ENCODE measurements at regions not wholly inside any gene's neighbourhood (a gene's known extent, or its start where the extent isn't known, plus 50 kb on each side); places are given as distances from the start of the nearest gene placed in this dataset.

DNA sequence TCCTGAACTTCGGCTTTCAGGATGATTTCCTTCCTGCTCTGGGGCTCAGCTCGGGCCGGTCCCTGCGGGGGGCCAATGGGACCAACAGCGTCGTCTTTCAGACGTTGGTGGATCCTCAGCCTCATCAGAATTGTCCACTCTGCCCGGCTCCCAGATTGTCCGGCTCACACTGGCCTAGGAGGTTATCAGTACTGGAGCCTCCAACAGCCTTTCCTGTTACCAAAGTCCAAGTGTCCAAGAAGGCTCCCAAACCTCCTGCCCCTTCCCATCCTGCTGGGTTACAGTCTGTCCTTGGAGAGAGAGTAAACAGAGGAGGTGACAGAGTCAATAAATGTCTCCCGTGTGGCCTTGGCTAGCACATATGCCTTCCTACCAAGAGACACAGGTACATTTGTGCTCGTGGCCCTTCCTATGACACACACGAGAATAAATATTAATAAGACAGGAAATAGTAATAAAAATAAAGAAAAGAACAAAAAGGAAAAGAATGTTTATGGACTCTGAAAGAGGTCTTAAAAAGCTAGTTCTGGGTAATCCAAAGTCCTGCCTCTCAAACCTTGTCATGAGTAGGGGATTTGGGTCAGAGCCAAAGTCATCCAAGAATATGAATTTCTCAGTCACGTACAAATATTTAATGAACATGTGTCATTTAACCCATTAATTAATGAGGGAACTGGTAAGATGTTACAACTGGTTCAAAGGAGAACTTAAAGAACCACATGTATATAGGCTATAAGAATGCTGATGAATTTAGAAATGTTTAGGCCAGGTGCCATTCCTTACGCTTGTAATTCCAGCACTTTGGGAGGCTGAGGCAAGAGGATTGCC lies 80.8 kb upstream of the SLC2A1 start:
- TF ChIP-seq FOSL2 (IDR thresholded peaks at IDR 0.05) (no peak), FOSL2 (CRISPR knock-in tag; IDR thresholded peaks at IDR 0.05) (no peak), CHD4 (IDR thresholded peaks at IDR 0.05; ENCODE audit: borderline replicate concordance) (no peak), RAD21 (conservative IDR thresholded peaks at IDR 0.05 in 1 of 2, IDR thresholded peaks at IDR 0.05 in 1 of 2) (no peak), CHD2 (IDR thresholded peaks at IDR 0.05; ENCODE audit: low read length, partially characterized antibody) (no peak), HOXA7 (CRISPR knock-in tag; IDR thresholded peaks at IDR 0.05) (no peak), NR3C1 (IDR thresholded peaks at IDR 0.05) (no peak), CBX2 (IDR thresholded peaks at IDR 0.05; ENCODE audit: borderline replicate concordance, low read depth) (no peak), MAFK (IDR thresholded peaks at IDR 0.05; ENCODE audit: partially characterized antibody) (no peak), NFE2L2 (conservative IDR thresholded peaks at IDR 0.05; ENCODE audit: low read length) (no peak)
- TF ChIP-seq, protein P1, sequence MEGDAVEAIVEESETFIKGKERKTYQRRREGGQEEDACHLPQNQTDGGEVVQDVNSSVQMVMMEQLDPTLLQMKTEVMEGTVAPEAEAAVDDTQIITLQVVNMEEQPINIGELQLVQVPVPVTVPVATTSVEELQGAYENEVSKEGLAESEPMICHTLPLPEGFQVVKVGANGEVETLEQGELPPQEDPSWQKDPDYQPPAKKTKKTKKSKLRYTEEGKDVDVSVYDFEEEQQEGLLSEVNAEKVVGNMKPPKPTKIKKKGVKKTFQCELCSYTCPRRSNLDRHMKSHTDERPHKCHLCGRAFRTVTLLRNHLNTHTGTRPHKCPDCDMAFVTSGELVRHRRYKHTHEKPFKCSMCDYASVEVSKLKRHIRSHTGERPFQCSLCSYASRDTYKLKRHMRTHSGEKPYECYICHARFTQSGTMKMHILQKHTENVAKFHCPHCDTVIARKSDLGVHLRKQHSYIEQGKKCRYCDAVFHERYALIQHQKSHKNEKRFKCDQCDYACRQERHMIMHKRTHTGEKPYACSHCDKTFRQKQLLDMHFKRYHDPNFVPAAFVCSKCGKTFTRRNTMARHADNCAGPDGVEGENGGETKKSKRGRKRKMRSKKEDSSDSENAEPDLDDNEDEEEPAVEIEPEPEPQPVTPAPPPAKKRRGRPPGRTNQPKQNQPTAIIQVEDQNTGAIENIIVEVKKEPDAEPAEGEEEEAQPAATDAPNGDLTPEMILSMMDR (IDR thresholded peaks at IDR 0.05), result no peak
